Superior temporal gyrus (tissue), 1 donor: ENCODE measurements at regions not wholly inside any gene's neighbourhood (a gene's known extent, or its start where the extent isn't known, plus 50 kb on each side); places are given as distances from the start of the nearest gene placed in this dataset.

Experiments used
- DNase-seq: peaks from one replicate; pipeline ENCODE4 v3.0.0-alpha.2; 2016; ENCODE audit errors: extremely low spot score

DNA sequence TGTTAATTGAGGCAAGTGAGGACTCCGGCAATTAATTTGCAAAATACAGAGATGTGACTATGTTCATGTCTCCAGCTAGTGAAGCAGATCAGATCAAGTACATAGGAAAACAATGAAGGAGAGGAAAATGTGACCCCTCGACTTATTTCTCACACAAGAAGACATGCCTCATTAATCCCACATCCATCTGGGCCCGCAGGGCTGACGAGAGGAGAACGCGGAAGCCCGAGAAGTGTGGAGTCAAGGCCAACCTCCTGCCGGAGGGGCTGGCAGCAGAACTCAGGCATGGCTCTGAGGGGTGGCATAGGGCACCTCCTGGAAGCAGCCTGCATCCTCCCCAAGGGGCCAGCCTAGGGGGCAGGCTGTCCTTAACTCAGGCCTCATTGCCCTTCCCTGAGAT lies 54.4 kb downstream of the ZNF503 start:
- DNase-seq: no peak

DNA sequence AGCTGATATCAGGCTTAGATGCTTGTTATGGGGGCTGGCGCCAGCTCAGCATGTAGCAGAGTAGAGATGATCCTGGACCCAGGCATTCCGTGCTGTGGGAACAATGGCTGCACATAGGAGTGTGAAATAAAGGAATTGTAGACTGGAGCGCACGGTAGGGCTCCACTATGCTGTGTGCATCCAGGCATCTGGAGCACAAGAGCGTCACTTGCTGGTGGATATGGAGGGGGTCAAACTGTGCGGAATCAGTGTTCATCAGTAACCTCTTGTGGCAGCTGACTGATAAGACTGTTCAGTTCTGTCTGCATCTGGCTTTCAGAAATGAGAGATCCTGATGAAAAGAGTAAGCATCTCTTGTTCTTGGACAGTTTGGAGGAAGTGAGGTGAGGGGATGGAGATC lies 55.8 kb downstream of the ZNF503 start:
- no peak for DNase-seq

DNA sequence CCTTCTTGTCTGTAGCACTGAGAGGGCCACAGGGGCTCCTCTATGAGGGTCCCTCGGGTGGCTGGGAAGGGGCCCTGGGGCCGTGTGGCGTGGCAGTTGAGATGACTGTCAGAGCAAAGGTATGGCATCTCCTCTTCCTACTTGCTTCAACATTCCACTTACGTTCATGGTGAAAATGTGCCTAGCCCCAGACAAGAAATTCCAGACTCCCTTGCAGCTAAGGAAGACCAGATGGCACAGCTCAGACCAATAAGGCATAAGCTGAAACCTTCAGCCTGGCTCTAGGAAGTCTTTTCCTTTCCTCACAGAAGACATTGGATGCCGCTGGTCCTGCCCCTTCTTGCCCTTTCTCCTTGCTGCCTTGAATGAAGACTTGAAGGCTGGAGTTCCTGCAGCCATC lies 57.4 kb downstream of the ZNF503 start:
- DNase-seq: no peak

DNA sequence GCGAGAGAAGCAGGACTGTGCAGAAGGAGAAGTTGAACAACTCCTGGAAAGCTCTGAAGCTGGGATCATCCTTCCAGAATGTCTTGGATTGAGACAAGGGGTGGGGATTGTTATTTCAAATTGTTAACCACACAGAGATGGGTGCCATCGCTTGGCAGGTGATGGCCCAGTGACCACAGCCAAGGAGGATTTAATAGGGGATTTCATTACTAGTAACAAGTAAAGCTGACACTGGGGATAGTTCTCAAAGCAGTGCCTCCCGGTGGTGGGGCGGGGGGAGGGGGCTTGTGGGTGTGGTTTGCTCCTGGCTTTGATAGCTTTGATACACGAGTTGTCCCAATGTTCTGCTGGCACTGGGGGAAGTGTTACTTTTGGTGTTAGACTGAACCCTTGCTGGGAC lies 59.2 kb downstream of the ZNF503 start:
- DNase-seq: no peak

DNA sequence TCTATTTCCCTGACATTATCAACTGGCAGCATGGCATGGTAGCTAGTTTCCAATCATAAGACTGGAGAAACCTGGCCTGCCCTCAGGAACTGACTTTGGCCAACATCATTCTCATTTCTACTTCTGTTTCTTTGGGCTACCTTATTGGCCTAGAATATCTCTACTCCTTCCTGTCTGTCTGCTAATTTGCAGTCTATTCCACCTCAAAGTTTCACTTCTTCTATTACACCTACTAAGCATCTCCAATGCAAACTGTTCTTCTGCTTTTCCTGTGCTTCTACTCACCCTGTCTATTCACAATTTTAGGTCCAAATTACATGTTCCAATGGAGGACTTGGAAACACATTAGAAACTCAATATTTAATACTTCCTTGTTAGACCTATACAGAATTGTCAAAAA lies 65.6 kb downstream of the ZNF503 start:
- no peak for DNase-seq

DNA sequence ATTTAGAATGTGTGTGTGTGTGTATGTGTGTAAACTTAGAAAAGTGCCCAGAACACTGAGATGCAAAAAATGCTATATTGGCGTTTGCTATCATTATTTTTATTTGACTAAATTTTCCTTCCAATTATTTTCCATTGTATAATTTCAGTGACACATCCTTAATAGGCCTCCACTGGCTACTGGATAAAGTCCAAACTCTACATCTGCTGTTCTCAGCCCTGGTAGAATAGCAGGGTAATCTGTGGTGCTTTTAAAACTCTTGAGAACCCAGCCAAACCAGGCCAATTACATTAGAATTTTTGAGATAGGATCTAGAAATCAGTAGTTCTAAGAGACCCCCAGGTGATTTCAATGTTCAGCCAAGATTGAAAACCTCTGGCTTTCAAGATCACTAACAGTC lies 66.4 kb downstream of the ZNF503 start:
- no peak for DNase-seq

DNA sequence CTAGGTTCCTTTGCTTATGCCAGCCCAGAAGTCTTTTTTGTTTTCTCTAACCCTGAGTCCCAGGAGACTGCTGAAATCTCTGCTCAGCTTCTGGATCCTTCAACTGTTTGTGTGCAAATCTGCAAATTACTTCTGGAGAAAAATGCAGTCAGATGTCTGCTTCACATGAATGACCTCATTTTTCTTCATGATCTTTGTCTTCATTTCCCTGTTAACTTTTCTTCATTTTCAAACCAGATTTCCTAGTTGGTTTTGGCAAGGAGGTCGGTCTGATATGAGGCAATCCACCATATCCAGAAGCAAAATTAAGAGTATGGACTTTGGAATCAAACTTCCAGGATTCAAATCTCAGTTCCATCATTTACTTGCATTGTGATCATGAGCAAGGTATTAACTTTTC lies 66.8 kb downstream of the ZNF503 start:
- no peak for DNase-seq

DNA sequence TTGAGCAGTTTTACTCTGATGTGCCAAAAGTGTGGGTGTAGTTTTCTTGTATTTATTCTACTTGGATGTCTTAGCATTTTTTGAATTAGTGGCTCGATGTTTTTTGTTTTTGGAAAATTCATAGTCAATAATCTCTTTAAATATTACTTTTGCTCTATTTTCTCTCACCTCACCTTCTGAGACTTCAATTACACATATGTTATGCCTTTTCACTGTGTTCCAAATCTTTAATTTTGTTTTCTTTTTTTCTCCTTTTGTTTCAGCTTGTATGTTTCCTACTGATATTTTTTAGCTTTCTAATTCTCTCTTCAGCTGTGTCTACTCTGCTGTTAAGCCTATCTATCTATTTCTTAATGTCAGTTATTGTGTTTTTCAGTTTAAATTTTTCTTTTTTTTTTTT lies 69.5 kb downstream of the ZNF503 start:
- DNase-seq: no peak

DNA sequence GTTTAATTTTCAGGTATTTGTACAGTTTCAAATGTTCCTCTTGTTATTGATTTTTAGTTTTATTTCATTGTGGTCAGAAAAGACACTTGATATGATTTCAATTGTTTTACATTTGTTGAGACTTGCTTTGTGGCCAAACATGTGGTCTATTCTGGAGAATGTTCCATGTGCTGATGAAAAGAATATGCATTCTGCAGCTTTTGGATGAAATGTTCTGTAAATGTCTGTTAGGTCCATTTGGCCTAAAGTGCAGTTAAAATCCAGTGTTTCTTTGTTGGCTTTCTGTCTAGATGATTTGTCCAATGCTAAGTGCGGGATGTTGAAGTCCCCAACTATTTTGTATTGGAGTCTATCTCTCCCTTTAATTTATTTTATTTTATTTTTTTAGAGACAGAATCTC lies 70.5 kb downstream of the ZNF503 start:
- DNase-seq: no peak

DNA sequence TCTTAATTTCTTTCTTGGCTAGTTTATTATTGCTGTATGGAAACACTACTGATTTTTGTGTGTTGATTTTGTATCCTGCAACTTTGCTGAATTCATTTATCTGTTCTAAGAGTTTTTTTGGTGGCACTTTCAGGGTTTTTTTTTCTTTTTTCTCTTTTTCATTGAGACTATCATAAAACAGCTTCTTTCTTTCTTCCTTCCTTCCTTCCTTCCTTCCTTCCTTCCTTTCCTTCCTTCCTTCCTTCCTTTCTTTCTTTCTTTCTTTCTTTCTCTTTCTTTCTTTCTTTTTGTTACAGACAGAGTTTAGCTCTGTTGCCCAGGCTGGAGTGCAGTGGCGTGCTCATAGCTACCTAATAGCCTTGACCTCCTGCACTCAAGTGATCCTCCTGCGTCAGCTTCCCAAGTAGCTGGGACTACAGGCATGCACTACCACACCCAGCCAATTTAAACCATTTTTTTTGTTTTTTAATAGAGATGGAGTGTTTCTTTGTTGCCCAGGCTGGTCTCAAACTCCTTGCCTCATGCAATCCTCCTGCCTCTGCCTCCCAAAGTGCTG lies 72.3 kb downstream of the ZNF503 start:
- no peak for DNase-seq

DNA sequence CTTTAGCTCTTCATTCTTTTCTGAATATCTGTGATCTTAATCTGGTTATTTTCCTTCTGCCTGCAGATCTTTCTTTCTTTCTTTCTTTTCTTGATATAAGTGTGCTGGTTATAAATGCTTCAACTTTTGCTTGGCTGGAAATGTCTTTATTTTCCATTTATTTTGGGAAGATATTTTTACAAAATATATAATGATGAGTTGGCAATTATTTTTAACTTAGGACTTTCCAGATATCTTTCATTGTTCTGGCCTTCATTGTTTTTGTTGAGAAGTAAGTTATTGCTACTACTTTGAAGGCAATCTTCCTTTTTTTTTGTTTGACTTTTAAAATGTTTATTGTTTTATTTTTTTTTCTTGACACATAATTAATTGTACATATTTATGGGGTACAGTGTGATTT lies 75.3 kb downstream of the ZNF503 start:
- DNase-seq: no peak

DNA sequence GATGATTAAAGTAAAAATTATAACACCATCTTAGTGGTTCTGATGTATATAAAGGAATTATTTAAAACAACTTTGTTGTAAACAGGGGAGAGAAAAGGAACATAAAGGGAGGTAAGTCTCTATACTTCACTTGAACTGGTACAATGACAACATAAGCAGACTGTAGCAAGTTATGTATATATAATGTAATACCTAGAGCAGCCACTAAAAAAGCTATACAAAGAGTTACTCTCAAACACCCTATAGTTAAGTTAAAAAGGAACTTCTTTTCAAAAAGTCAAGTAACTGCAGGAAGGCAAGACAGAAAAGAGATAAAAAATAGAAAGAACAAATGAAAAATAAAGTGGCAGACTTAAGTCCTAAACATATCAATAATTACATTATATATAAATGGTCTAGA lies 82.3 kb downstream of the ZNF503 start:
- no peak for DNase-seq

DNA sequence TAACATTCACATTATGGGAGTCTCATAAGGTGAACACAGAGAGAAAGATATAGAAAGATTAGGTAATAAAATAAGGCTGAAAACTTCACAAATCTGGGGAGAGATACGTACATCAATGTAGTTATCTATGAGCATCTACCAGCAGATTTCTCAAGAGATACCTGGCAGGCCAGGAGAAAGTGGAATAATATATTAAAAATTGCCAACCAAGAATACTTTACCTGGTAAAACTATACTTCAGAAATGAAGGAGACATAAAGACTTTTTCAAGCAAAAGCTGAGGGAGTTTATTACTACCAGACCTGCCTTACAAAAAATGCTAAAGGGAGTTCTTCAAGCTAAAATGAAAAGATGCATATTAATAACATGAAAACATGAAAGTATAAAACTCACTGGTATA lies 78.8 kb upstream of the COMTD1 start:
- DNase-seq: no peak

DNA sequence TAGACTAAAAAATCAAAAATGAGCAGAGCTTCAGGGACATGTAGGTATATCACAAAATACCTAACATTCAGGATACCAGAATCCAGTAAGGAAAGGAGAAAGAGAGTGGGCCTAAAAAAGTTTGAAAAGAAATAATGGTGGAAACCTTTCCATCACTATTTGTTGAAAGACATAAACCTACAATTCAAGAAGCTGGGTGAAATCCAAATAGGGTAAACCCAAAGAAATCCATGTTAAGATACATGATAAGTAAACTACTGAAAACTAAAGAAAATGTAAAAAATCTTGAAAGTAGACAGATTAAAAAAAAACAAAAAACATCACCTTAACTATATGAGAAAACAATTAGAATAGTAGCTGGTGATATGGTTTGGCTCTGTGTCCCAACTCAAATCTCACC lies 76.7 kb upstream of the COMTD1 start:
- DNase-seq: no peak

DNA sequence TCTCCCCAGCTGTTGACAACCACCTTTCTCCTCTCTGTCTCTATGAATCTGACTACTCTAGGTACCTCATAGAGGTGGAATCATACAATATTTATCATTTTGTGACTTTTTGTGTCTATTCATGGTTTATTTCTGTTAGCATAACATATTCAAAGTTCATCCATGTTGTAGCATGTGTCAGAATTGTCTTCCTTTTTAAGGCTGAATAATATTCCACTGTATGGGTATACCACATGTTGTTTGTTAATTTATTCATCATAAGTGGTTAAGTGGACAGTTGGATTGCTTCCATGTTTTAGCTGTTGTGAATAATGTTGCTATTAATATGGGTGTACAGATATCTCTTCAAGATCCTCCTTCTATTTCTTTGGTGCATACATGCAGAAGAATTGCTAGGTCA lies 69.9 kb upstream of the COMTD1 start:
- no peak for DNase-seq

DNA sequence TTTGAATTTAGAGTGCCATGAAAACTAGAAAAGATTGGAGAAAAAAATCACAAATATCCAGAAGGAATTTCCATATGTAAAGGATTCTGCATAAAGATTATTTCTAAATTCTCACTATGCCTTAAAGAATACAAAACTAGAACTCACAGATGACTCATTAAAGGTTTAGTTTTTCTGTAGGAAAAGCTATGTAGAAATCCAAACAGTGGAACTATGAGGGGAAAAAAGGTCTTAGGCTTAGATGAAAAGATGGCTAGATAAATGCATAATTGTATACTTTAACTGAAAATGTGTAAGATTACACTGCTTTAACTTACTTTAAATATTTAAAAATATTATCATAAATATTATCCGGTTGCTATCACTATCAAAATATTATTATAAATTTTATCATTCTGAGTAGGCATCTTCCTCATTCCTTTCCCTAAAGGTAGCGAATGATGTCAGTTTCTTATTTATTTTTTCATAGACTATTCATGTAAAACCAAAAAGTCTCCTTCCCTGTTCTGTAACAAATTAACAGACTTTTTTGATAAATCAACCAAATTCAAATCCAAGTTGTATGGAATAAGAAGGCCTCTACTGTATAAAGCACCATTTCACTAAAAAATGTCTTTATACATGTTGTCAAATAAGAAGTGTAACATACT lies 69.1 kb upstream of the COMTD1 start:
- DNase-seq: no peak

DNA sequence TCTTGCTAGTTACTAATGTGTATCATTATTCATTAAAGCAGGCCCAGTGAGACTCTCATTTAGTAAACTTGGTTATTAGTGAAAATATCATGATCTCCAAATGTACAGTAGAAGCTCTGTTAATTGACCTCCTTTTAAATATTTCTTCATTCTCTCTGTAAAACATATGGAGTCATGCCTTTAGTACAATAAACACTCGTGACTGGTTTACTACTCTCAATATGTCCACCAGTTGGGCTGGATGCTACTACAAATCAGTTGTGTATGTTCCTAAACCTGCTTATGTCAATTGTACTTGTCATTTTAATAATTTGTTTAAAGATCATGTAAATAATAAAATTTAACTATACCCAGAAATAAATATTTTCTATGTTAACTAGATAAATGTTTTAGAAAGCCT lies 68.6 kb upstream of the COMTD1 start:
- no peak for DNase-seq

DNA sequence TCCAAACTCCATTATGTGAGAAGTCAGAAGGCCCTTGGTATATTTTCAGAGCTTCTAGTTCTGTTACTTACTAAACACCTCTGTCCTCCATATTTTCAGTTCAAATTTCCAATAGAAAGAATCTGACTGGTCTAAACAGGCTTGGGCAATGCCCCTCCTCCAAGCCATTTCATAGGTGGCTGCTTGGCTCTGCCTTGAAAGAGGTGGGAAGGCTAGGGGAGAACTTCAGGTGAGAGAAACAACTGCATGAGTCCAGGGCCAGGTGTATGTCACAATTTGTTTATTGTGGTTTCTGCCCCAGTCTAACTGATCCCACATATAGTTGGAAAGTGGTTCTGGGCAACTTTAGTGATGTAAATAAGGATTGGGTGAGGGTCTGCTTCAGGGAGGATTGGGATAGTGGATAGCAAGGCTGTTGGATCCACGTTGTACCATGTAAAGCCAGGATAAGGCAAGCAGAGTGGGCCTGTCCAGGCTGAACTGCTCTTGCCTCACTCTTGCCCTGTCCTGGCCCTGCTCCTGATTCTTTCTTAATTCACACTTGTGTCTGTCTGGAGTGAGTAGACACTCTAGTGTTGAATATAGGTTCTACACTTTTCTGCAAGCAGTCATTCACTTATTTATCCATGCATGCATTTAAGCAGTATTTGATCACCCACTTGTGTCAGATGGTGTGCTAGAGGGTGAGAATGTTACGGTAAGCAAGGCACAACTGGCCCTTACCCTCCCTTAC lies 67.5 kb upstream of the COMTD1 start:
- DNase-seq: no peak

DNA sequence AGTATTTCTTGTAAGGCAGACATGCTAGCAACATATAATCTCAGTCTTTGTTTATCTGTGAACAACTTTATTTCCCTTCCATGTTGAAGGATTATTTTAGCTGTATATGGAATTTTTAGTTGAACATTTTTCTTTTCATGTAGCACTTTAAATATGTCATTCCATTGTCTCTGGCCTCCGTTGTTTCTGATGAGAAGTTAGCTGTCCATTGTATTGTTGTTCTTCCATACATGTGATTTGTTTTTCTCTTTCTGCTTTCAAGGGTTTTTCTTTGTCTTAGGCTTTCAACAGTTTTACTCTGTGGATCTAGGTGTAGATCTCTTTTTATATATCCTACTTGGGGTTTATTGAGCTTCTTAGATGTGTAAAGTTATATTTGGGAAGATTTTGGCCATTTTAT lies 66.3 kb upstream of the COMTD1 start:
- DNase-seq: no peak

DNA sequence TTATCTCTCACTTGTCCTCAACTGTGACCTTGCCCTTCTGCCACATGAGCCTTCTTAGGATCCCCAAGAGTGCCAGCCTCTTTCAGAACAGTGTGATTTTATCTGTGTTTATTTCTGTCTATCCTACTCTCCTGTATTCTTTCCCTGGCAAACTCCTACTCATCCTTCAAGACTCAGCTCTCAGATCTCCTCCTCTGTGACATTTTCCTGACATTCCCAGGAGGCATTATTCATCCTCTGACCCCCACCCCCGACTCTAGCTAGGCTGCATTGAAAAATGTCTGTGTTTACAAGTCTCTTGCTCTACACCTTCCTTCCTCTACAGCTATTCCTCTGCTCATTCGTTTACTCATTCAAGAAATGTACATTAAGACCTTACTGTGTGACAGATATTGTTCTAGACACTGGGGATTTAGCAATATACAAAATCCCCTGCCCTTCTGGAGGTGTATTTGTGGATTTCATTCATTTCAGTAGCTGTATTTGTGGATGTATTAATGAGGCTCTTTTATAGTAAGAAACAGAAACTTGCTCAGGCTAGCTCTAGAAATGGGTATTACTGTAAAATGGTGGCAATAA lies 61.4 kb upstream of the COMTD1 start:
- DNase-seq: no peak

DNA sequence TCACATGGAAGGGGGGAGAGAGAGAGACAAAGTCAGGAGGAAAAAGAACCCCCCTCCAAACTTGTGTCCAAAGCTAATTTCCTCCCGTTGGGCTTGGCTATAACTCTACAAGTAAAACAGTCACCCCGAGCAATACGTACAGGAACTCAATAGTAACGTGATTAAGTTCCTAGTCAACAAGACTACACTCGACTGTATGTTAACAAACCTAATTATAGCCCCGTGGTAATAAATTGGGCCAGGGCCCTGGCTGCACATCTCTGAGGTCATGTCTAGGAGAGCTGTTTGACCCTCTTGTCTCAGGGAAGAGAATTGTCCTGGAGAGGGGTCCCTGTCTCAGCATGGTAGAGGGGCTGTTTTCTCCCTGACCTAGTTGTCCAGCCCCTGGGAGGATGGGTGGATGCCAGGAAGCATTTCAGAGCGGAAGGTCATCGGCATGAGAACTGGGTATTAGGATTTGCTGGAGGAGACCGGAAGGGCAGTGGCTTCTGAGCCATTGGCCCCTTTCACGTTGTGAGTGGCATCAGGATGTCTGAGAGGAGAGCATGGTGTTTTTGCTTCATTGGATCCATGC lies 60.2 kb upstream of the COMTD1 start:
- no peak for DNase-seq

DNA sequence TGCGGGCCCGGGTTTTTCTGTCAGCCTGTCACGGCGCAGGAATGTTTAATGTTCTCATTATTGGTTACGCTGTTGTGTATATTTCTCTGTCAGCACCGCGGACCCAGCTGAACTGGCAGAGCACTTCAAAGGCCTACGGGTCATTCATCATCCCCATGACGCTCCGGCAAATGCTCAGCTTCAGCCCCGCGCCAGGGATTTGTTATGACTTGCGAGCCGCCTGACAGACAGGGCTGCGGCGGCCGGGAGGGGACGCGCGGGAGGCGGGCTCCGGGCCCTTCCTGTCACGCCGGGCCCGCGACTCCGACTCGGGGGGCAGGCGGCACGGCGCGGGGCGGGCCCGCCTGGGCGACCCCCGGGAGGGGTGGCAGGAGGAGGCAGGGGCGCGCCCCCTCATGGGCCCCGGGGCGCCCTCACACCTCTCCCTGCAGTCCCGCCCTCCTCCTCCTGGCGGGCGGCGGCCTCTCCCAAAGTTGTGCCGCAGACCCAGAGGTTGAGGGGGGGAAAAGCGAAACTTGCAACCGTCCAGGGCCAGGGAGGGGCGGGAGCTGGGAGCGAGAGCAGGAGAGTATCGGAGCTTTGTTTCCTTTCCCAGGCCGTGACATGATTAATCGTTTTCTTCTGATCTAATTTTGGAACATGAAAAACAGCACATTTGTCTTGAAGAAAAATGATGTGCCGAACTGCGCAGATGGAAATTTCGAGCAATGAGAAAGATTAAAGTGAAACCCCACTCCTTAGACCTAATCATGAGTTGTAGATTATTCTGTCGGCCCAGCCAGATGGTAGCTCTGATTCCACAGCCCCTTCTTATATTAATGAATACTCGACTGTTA lies 59.3 kb upstream of the COMTD1 start:
- peak; percentile 48 for DNase-seq
